Stimulated activated CD4-positive, alpha-beta T cell treated with anti-CD3 and anti-CD28 coated beads, Interleukin-4, amount 100 ng/mL, for 4 hours (primary cell): ENCODE measurements at regions not wholly inside any gene's neighbourhood (a gene's known extent, or its start where the extent isn't known, plus 50 kb on each side); places are given as distances from the start of the nearest gene placed in this dataset.

Source experiments
- DNase-seq, 2 experiments: peaks; one replicate each; pipeline ENCODE4 v3.0.0-alpha.2; 2020

- DNase-seq = peak; percentile 30 to 38
Measured at GRCh38 chr2:234550511-234551107, 53.7 kb upstream of the ARL4C start.

- DNase-seq = no peak
Measured at GRCh38 chr2:234550056-234550455, 53.2 kb upstream of the ARL4C start.

GRCh38 chr2:234548695-234549420 is 52.0 kb upstream of the ARL4C start:
- DNase-seq = no peak

- DNase-seq = no peak
Measured at GRCh38 chr2:234546770-234547169, 49.9 kb upstream of the ARL4C start.
